ENCODE measurements at regions not wholly inside any gene's neighbourhood (a gene's known extent, or its start where the extent isn't known, plus 50 kb on each side); places are given as distances from the start of the nearest gene placed in this dataset.

GRCh38 chr6:133787122-133787521, 101.8 kb upstream of the TCF21 start:
- no peak overlapping the region for H3K4me2 ChIP-seq
- H3K27ac ChIP-seq (ENCODE audit: low read depth in 2 of 2, low read length in 1 of 2) = no peak overlapping the region
- TF ChIP-seq MEF2A (IDR thresholded peaks at IDR 0.05; ENCODE audit: borderline replicate concordance, low read depth) (no peak), PBX3 (IDR thresholded peaks at IDR 0.05) (no peak), NRF1 (IDR thresholded peaks at IDR 0.05; ENCODE audit: low read depth, low read length) (no peak), ZBTB33 (IDR thresholded peaks at IDR 0.05; ENCODE audit: borderline replicate concordance, low read depth) (no peak), CTCF (IDR thresholded peaks at IDR 0.05) (no peak), RAD21 (IDR thresholded peaks at IDR 0.05; ENCODE audit: low read length) (no peak), ELF1 (IDR thresholded peaks at IDR 0.05) (no peak), USF2 (IDR thresholded peaks at IDR 0.05; ENCODE audit: borderline replicate concordance, low read depth, low read length) (no peak), YY1 (IDR thresholded peaks at IDR 0.05; ENCODE audit: low read depth) (no peak), JUND (IDR thresholded peaks at IDR 0.05) (no peak), MAX (IDR thresholded peaks at IDR 0.05; ENCODE audit: low read depth) (no peak), GATA2 (CRISPR knock-in tag; IDR thresholded peaks at IDR 0.05) (no peak)
- H3K27me3 ChIP-seq (ENCODE audit: insufficient read depth) = no peaks in the 10 kb centered on the region
- H3K36me3 ChIP-seq (replicated peaks in 1 of 2; ENCODE audit: control insufficient read depth in 1 of 2, insufficient read depth in 2 of 2, low read length in 1 of 2) = no peaks in the 10 kb centered on the region
- no peaks in the 10 kb centered on the region for H3F3A ChIP-seq (replicated peaks; ENCODE audit: insufficient read depth)
- H4K20me1 ChIP-seq (ENCODE audit: insufficient read depth) = no peaks in the 10 kb centered on the region
- WGBS (ENCODE audit: low lambda C conversion rate) = 3% methylated on average over 3 of the region's 3 CpGs
- H3K4me1 ChIP-seq (ENCODE audit: control insufficient read depth in 1 of 2, insufficient read depth in 2 of 2, low read depth in 1 of 2, low read length in 1 of 2) = no peaks in the 10 kb centered on the region
- H2AFZ ChIP-seq (ENCODE audit: low read depth) = no peak overlapping the region
- DNase-seq = no peak
- ChIA-PET CTCF (interaction anchor here (0.6 kb wide), 1 partner anchor 22 kb away, joined by 3 read pairs; no protein-coding TSS in a partner anchor), POLR2A (no interaction called here)
- no peaks in the 10 kb centered on the region for H3K9me3 ChIP-seq
- H3K9me2 ChIP-seq = no peaks in the 10 kb centered on the region
- H3K79me2 ChIP-seq (ENCODE audit: insufficient read depth) = no peaks in the 10 kb centered on the region
- H3K9ac ChIP-seq = no peak overlapping the region
- H3K4me3 ChIP-seq (ENCODE audit: low read depth in 2 of 2, low read length in 1 of 2) = no peak overlapping the region
